PFSK-1 (cell line): ENCODE measurements at regions not wholly inside any gene's neighbourhood (a gene's known extent, or its start where the extent isn't known, plus 50 kb on each side); places are given as distances from the start of the nearest gene placed in this dataset.

Experiments
- FOXP2 ChIP-seq: optimal IDR thresholded peaks from 2 replicates; pipeline ENCODE3; 2011; ENCODE audit warnings: borderline replicate concordance, control low read depth, inconsistent platforms; ENCODE audit not compliant: insufficient read depth; ENCODE audit errors: extremely low read length, extremely low read depth
- POLR2AphosphoS5 ChIP-seq: IDR thresholded peaks from 2 replicates; pipeline ENCODE4 v1.6.1; 2012; ENCODE audit warnings: low read depth, mild to moderate bottlenecking, control low read depth, low read length, moderate library complexity
- REST ChIP-seq, 2 experiments: IDR thresholded peaks; 2 replicates each; pipeline versions ENCODE4 v1.6.1 to v1.8.0; 2011 to 2012; ENCODE audit warnings: low read depth in 2 of 2, low read length in 2 of 2, control low read depth in 1 of 2, inconsistent platforms in 1 of 2, mild to moderate bottlenecking in 1 of 2, moderate library complexity in 1 of 2; ENCODE audit not compliant: insufficient read depth in 1 of 2
- SIN3A ChIP-seq: IDR thresholded peaks from 2 replicates; pipeline ENCODE4 v1.6.1; 2012; ENCODE audit warnings: mild to moderate bottlenecking, low read length, moderate library complexity, borderline replicate concordance; ENCODE audit not compliant: insufficient read depth
- TAF1 ChIP-seq: IDR thresholded peaks from 2 replicates; pipeline ENCODE4 v1.6.1; 2012; ENCODE audit warnings: low read length, control low read depth, borderline replicate concordance; ENCODE audit not compliant: insufficient read depth

GRCh38 chr2:129483366-129483765 is 496.1 kb upstream of the RAB6C start:
- TF ChIP-seq POLR2AphosphoS5, result no peak
- no peak for TF ChIP-seq TAF1
- no peak for TF ChIP-seq REST (IDR thresholded peaks at IDR 0.05; ENCODE audit: insufficient read depth in 1 of 2, low read depth in 2 of 2, low read length in 2 of 2)
- TF ChIP-seq FOXP2, result no peak
- TF ChIP-seq SIN3A, result no peak
